GM18502 (cell line): ENCODE measurements at regions not wholly inside any gene's neighbourhood (a gene's known extent, or its start where the extent isn't known, plus 50 kb on each side); places are given as distances from the start of the nearest gene placed in this dataset.

ENCODE experiments used
- ATAC-seq: cut with Tn5 transposase; IDR thresholded peaks from one replicate; pipeline ENCODE4 v1.9.1; 2021; ENCODE audit warnings: mild to moderate bottlenecking; ENCODE audit not compliant: unreplicated experiment, poor library complexity

DNA sequence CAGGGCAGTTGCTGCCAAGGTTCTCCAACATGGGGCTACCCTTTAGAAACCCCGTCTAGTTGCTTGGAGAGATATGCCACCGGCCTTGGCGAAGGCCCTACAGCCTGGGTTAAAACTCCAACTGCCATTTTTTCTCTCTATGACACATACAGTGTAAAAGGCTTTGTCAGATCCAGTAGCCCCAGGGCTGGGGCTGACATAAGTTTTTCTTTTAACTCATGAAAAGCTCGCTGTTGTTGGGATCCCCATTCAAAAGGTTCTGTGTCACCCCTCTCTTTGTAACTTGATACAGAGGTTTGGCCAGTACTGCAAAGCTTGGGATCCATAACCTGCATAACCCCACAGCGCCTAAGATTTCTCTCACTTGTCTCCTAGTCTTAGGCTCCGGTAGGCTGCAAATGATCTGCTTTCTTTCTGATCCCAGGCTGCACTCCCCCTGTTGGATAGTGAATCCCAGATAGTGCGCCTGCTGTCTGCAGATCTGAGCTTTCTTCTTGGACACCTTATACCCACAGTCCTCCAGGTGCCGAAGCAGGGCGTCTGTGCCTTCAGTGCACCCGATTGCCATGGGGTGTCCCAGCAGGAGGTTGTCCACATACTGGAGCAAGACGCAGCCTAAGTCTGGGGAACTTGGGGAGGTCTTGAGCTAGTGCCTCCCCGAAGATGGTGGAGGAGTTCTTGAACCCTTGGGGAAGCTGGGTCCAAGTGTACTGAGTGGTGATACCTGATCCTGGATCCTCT is 406.2 kb downstream of the TGFB2 start:
- ATAC-seq: no peak

GRCh38 chr1:218752126-218752525 is 407.0 kb downstream of the TGFB2 start:
- no peak for ATAC-seq

DNA sequence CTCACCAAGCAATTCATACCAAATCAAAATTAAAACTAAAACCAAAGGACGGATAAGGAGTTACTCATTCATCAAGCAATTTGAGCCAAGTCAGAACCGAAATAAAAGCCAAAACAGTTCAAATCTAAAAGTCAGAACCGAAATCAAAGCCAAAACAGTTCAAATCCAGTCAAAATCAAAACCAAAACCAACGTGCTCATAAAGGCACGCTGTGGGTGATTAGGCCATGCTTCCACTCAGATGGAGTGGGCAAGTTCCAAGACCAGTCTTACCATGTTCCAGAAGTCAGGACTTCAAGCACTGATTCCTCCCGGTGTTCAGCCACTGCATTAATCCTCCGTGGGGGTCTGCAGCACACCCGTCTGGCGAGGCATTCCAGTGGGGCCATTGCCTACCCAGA is 409.3 kb downstream of the TGFB2 start:
- no peak for ATAC-seq

DNA sequence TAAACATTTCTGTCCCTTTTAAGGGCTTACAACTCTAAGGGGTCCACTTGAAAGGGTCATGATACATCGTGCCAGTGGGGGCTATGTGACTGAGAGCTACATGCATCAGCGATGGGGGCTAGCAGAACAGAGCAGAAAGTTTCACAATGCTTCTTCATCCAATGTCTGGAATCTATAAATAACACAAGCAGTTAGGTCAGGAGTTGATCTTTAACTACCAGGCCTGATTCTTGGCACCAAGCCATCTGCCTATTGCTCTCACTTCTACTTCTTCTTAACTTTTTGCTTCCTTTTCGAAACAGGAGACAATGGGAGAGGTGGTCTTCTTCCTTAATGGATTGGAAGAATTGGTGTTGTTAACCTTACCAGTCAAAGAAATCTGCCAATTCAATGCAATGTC is 410.0 kb downstream of the TGFB2 start:
- ATAC-seq: no peak

DNA sequence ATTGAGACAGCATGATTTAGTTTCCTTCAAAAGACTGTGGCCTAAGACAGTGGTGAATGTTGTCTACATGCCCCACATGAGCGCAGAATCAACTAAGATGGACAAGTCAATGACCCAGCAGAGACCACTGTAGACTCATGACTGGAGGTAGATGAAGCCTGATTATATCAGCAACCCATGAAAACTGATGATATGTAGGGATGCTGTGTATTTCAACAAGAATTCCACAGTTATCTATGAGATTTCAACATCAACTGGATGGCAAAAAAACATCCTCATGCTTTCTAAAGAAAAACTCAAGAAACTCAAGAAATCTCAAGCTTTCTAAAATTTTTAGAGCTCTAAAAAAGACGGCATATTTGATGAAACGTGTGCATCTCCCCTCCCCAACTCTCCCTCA is 413.9 kb upstream of the LYPLAL1 start:
- ATAC-seq: no peak

- ATAC-seq: no peak
These were observed 412.8 kb upstream of the LYPLAL1 start for GRCh38 chr1:218760601-218761570.

DNA sequence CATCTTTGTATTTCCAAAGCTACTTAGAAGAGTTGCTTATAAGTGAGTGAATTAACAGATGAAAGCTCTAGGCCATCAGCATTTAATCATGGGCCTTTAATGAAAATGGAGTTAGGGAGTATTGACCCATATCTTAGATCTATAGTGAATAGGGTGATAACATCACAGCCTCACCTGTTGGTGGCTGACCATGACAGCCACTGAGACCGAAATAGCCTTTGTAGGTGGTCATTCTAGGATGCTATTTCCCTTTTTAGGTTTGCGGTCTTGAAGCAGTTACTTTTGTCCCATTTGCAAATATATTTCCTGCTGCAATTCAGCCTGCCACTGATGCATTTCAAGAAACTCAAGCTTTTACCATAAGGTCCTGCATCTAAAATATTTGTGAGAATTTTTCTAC is 410.1 kb upstream of the LYPLAL1 start:
- peak; percentile 63 for ATAC-seq

DNA sequence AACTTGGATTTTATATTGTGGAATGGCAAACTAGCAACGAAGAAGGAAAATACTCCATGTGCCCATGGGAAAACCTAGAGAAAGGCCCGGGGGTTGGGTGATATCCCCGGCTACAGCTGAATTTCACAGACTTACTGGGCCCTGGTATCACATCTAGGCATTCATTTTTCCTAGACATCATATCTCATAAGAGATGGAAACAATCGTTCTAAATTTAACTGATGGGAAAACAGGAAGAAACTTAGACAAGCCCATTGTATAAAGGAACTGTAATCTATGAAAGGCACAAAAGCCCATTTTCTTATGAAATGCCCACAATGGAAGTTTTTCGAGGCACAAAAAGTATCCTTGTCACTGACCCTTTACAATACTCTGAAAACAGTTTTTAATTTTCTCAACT is 407.9 kb upstream of the LYPLAL1 start:
- ATAC-seq: no peak

DNA sequence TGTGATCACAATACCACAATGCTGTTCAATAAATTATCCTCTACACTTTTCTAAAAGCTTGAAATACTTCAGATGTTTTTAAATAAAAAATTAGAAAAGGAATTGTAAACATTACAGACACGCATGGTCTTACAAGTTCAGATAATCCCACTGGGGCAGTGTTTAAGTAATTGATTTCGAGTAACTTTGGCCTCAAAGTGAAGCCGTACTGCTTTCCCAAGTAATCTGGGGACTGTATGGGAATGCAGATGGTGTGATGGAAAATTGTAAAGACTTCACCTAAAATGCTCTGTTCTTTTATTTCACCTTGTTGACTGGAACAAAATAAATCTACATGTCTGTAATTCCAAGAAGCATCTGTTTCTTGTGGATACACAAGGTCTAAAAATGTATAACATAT is 401.7 kb upstream of the LYPLAL1 start:
- ATAC-seq: no peak

DNA sequence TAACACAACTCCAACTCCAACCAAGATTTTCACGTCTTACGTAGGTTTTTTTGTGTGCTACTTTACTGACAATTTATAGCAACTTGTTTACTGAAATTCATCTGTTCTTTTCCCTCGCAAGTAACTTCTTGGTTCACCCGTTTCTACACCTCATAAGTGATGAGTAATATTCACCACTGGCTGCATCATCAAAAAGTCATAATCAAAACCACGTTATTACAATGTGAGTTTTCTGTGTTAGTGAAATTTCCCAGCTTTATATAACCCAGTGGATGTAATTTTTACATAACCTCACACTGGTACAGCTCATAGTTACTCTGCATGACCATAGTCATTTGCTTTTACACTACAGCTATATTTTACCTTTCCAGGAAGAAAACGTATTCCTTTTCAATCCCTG is 401.1 kb upstream of the LYPLAL1 start:
- ATAC-seq: no peak

DNA sequence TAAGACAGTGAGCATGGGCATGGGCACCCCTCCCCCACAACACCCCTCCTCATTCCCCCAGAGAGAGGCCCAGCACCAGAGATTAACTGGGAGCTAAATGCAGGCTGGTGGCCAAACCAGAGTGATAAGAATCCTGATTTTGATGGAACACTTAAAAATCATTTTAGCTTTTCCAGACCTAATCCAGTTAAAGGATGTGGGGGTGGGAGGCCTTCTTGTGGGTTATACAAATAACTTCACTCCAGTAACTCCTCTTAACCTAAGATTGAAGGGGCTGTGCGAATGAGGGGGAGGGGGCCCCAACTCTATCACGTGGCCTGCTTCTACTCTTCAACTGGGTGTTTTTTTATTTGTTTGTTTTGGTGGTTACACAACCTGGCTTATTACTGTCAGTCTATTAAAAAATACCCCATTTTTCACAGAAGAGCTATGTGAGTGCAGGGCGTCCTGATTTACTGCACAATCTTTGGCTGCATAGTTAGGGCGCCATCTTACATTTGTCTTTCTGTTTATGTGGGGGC is 398.1 kb upstream of the LYPLAL1 start:
- ATAC-seq: no peak

GRCh38 chr1:218778257-218779126 is 395.2 kb upstream of the LYPLAL1 start:
- ATAC-seq: no peak

DNA sequence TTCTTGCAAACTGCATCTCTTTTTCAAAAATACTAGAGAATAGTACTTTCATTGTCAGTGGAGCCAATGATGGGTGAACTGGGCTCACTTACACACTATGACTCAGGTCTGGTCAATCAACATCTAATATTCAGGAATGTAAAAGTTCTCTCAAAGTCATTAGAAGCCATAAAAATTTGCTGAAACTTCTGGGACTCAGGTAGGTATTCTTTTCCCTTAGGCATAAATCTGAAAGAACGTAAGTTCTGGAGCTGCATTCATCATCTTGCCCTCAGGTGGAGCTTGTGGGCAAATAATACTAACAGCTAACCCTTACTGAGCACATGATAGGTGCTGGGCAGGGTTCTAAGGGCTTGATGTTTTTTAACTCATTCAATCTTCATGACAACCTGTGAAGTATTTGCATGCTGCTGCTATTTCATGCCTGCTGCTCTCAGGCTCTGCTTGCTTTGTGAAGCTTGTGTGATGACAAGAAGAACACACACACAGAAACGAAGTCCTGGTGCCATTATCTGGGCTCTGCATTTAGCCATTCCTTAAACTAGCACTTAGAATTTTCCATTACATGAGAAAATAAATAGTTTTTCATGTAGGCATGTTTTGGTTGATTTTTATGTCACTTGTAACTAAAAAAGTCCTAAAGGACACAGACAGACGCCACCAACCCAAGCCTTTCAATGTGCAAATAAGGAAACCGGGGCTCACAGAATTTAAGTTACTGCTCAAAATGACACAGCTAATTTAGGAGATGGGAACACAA is 394.2 kb upstream of the LYPLAL1 start:
- no peak for ATAC-seq

DNA sequence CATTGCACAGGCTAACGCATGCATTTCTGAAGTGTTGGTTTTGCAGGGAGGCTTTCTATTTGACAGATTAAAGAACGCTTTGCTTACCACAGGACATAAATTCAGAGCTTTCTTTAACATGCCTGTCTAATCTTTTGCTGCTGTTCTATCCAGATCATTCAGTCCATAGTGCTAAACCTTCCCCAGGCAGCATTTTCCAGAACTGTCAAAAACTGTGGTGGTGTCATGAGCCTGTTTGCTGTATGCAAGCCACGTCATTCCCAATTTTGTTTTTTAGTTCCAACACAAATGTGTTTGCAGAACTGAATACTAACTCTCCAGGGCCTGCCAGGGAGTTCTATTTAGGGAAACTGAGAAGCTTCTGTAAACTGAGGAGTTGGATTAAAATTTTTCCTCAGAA is 390.5 kb upstream of the LYPLAL1 start:
- ATAC-seq: no peak

DNA sequence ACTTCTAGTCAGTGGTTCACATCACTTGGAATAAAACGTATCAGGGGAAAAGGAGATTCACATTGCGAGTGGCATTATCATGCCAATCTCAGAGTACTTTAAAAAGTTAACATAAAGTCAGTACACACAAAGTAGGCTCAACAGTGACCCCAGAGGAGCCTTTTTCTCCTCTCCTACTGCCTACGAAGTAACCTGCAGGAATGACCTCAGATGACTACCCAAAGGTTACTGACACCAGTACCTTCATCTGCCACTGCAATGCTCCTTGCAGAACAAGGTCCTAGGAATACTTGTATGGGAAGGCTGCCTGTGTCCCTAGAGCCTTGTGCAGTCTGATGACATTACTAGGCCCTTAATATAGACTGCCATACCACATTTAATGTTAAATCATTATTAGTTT is 389.8 kb upstream of the LYPLAL1 start:
- ATAC-seq: no peak

DNA sequence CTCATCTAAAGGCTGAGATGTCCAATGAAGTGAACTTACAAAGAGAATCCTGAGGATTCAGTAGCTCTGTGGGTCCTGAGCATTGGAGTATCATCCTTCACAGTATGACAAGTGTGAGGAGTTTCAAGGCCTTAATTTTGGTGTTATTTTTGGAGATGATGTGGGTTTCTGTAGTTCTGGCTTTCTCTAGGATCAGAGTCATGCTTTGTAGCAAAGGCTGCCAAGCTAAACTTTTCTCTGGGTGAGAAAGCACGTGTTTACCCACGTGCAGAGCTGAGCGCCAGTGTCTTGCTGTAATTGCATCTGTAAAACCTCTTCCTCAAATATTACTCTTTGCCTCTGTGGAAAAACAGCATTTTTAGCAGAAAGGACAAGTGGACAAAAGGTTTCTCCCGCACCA is 387.8 kb upstream of the LYPLAL1 start:
- no peak for ATAC-seq

- no peak for ATAC-seq
These were observed 385.9 kb upstream of the LYPLAL1 start for GRCh38 chr1:218787826-218788225.

DNA sequence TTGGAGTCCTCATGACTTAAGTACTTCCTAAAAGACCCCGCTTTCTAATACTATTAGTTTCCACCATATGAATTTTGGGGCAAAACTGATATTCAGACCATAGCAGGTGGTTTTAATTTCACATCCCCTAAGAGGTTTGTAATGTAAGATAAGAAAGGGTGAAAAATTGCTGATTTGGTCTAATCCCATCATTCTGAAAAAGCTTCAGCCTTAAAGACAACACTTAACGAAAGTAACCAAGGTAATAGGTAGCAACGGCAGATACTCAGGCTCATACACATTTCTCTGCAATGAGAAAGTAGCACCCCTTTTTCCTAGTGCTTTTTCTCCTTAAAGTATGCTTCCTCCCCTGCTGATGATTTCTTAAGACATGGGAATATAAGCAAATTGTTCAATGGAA is 376.9 kb upstream of the LYPLAL1 start:
- no peak for ATAC-seq

- ATAC-seq: no peak
These were observed 370.9 kb upstream of the LYPLAL1 start for GRCh38 chr1:218802799-218803198.
